Erythroblast (primary cell): ENCODE measurements at regions not wholly inside any gene's neighbourhood (a gene's known extent, or its start where the extent isn't known, plus 50 kb on each side); places are given as distances from the start of the nearest gene placed in this dataset.

Experiments
- DNase-seq, 2 experiments: peaks; one replicate each; lab custom pipeline; 2025; lab: John Stamatoyannopoulos, UW
- GATA1 ChIP-seq: IDR thresholded peaks from 2 replicates; pipeline ENCODE4 v1.6.1; 2011; ENCODE audit warnings: low read depth, mild to moderate bottlenecking, control low read depth, low read length, moderate library complexity
- POLR2A ChIP-seq: IDR thresholded peaks from 2 replicates; pipeline ENCODE4 v1.6.1; 2011; ENCODE audit warnings: mild to moderate bottlenecking, low read length

- no peak for DNase-seq
- no peak for TF ChIP-seq GATA1
- no peak for TF ChIP-seq POLR2A
Observed at GRCh38 chrY:21174697-21175463, 336.3 kb upstream of the RBMY1B start.

- TF ChIP-seq POLR2A (no peak), GATA1 (no peak)
Observed at GRCh38 chrY:21175505-21175904, 335.6 kb upstream of the RBMY1B start.

GRCh38 chrY:21177306-21177800 is 333.8 kb upstream of the RBMY1B start:
- TF ChIP-seq GATA1: no peak
- TF ChIP-seq POLR2A: no peak
- DNase-seq: peak; percentile 35 to 70

More at GRCh38 chrY:21175505-21175904, 335.6 kb upstream of the RBMY1B start:
- no peak for DNase-seq

- DNase-seq: no peak
- TF ChIP-seq GATA1: no peak
- TF ChIP-seq POLR2A: no peak
Observed at GRCh38 chrY:21178281-21178680, 332.9 kb upstream of the RBMY1B start.

GRCh38 chrY:21180921-21181320 is 330.2 kb upstream of the RBMY1B start:
- peak; percentile 47 to 72 for DNase-seq

GRCh38 chrY:21184271-21184670 is 326.9 kb upstream of the RBMY1B start:
- DNase-seq: no peak
- TF ChIP-seq GATA1 (no peak), POLR2A (no peak)

More at GRCh38 chrY:21180921-21181320, 330.2 kb upstream of the RBMY1B start:
- TF ChIP-seq GATA1: no peak

- DNase-seq: peak; percentile 17 to 67
- TF ChIP-seq POLR2A (no peak), GATA1 (no peak)
Observed at GRCh38 chrY:21185419-21186105, 325.6 kb upstream of the RBMY1B start.

- no peak for TF ChIP-seq POLR2A
- TF ChIP-seq GATA1: no peak
- DNase-seq: no peak
Observed at GRCh38 chrY:21192694-21193093, 318.4 kb upstream of the RBMY1B start.

- TF ChIP-seq POLR2A (no peak), GATA1 (no peak)
- no peak for DNase-seq
Observed at GRCh38 chrY:21200246-21200645, 310.9 kb upstream of the RBMY1B start.

GRCh38 chrY:21227849-21228248 is 283.3 kb upstream of the RBMY1B start:
- DNase-seq: peak in 1 of 2 experiments; percentile 6
- TF ChIP-seq GATA1: no peak
- TF ChIP-seq POLR2A: no peak

- TF ChIP-seq POLR2A: no peak
- TF ChIP-seq GATA1: no peak
- DNase-seq: peak; percentile 56 to 88
Observed at GRCh38 chrY:21240221-21240620, 270.9 kb upstream of the RBMY1B start.

- TF ChIP-seq POLR2A: no peak
- no peak for TF ChIP-seq GATA1
- peak; percentile 55 to 90 for DNase-seq
Observed at GRCh38 chrY:21240662-21241310, 270.4 kb upstream of the RBMY1B start.

- DNase-seq: no peak
Observed at GRCh38 chrY:21242793-21243192, 268.3 kb upstream of the RBMY1B start.

GRCh38 chrY:21246780-21247179 is 264.4 kb upstream of the RBMY1B start:
- TF ChIP-seq POLR2A: no peak
- no peak for TF ChIP-seq GATA1
- no peak for DNase-seq

More at GRCh38 chrY:21242793-21243192, 268.3 kb upstream of the RBMY1B start:
- no peak for TF ChIP-seq GATA1
- no peak for TF ChIP-seq POLR2A
